Upper lobe of right lung (tissue), 1 donor: ENCODE measurements at regions not wholly inside any gene's neighbourhood (a gene's known extent, or its start where the extent isn't known, plus 50 kb on each side); places are given as distances from the start of the nearest gene placed in this dataset.

ENCODE experiments used
- ATAC-seq: fragments of 200-7000 bp; cut with Tn5 transposase; one replicate; pipeline ENCODE4 v1.9.1; 2020; ENCODE audit warnings: mild to moderate bottlenecking, moderate library complexity
- DNase-seq: peaks from one replicate; pipeline ENCODE4 v3.0.0-alpha.2; 2020
- H3K27ac ChIP-seq: fragments of 200-600 bp; one replicate; pipeline ENCODE4 v1.8.0; 2022
- H3K27me3 ChIP-seq: fragments of 200-600 bp; one replicate; pipeline ENCODE4 v1.8.0; 2022; ENCODE audit warnings: mild to moderate bottlenecking
- H3K36me3 ChIP-seq: fragments of 200-600 bp; one replicate; pipeline ENCODE4 v1.8.0; 2022
- H3K4me1 ChIP-seq: fragments of 200-600 bp; one replicate; pipeline ENCODE4 v1.8.0; 2022
- H3K4me3 ChIP-seq: fragments of 200-600 bp; one replicate; pipeline ENCODE4 v1.8.0; 2022; ENCODE audit warnings: mild to moderate bottlenecking
- H3K9me3 ChIP-seq: fragments of 200-600 bp; one replicate; pipeline ENCODE4 v1.8.0; 2022
- intact Hi-C: fragments of 100-400 bp; cut with DNase I; formaldehyde crosslinking; loops from one replicate; pipeline ENCODE4 v1.11.0; 2022
- TF ChIP-seq, protein P1 (sequence below): fragments of 200-600 bp; IDR thresholded peaks from one replicate; pipeline ENCODE4 v1.8.0; 2022; ENCODE audit warnings: antibody characterized with exemption
- donor health status: DM: no; HTN: yes; CAD: no; lungs with severe emphysema.

DNA sequence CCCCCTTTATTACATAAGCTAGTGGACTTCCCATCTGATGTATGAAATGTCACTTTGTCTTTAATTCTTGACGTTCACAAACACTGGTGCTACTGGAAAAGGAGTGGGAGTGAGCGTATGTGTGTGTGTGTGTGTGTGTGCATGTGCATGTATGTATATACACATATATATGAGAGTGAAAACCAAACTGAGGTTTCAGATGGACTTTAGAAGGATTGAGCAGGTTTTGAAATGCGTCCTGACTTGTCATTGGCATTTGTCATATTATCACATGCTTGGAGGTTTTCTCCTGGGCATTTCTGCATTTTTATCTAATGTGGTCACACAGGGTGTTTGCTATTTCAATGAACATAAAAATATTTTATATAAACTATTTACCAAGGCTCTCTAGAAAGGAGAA is 1085.9 kb downstream of the BCL11B start:
- Histone ChIP-seq H3K27me3 (no peaks in the 10 kb centered on the region), H3K4me1 (no peaks in the 10 kb centered on the region), H3K9me3 (no peaks in the 10 kb centered on the region), H3K4me3 (no peak overlapping the region), H3K36me3 (no peaks in the 10 kb centered on the region), H3K27ac (no peak overlapping the region)
- intact Hi-C loops: no loop called here
- TF ChIP-seq, protein P1, sequence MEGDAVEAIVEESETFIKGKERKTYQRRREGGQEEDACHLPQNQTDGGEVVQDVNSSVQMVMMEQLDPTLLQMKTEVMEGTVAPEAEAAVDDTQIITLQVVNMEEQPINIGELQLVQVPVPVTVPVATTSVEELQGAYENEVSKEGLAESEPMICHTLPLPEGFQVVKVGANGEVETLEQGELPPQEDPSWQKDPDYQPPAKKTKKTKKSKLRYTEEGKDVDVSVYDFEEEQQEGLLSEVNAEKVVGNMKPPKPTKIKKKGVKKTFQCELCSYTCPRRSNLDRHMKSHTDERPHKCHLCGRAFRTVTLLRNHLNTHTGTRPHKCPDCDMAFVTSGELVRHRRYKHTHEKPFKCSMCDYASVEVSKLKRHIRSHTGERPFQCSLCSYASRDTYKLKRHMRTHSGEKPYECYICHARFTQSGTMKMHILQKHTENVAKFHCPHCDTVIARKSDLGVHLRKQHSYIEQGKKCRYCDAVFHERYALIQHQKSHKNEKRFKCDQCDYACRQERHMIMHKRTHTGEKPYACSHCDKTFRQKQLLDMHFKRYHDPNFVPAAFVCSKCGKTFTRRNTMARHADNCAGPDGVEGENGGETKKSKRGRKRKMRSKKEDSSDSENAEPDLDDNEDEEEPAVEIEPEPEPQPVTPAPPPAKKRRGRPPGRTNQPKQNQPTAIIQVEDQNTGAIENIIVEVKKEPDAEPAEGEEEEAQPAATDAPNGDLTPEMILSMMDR: no peak
- DNase-seq (no peak), ATAC-seq (no peak)

DNA sequence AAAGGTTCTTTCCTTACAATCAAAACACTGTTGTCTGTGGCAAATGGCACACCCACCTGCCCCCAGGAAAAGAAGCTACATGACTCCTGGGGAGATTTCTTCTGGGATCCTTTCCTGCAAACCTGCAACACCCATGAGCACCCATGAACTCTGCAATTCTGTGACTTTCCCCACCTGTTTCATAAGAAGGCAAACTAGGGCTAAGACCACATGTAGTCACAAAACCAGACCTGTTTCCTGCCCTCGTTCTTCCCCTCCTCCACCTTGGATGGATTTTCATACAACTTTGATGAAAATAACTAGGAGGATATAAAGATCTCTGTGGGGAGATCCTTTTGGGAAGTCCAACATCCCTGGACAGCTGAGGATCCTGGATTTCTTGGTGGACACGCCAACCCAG is 1084.7 kb downstream of the BCL11B start:
- TF ChIP-seq, protein P1: no peak
- H3K9me3 ChIP-seq: no peaks in the 10 kb centered on the region
- intact Hi-C loops: no loop called here
- H3K4me1 ChIP-seq: no peaks in the 10 kb centered on the region
- H3K4me3 ChIP-seq: no peak overlapping the region
- H3K27me3 ChIP-seq: no peaks in the 10 kb centered on the region
- H3K27ac ChIP-seq: no peak overlapping the region
- DNase-seq: no peak
- no peaks in the 10 kb centered on the region for H3K36me3 ChIP-seq
- ATAC-seq: no peak

DNA sequence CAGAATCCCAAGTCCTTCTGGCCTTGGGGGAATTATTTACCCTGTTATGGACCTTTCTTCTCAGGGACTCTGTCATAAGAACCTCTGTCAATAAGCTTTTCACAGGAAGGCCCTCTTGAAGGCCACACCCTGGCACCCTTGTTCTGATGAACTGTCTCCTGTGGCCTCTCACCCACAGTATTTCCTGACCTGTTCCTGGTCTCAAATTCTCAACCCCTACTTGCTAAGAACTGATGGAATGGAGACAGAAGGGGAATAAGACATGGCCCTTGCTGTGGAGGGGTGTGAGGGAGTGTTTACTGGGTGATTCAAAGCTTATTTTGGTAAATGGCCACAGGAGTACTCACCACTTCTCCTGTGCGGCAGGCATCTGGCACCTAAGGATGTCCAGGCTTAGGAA is 1082.9 kb downstream of the BCL11B start:
- DNase-seq (no peak), ATAC-seq (peak; percentile 77)
- Histone ChIP-seq H3K36me3 (no peaks in the 10 kb centered on the region), H3K9me3 (no peaks in the 10 kb centered on the region), H3K4me1 (no peaks in the 10 kb centered on the region), H3K27me3 (no peaks in the 10 kb centered on the region), H3K4me3 (no peak overlapping the region), H3K27ac (peak overlapping the region; percentile 49)
- intact Hi-C loops: no loop called here
- TF ChIP-seq, protein P1: no peak

DNA sequence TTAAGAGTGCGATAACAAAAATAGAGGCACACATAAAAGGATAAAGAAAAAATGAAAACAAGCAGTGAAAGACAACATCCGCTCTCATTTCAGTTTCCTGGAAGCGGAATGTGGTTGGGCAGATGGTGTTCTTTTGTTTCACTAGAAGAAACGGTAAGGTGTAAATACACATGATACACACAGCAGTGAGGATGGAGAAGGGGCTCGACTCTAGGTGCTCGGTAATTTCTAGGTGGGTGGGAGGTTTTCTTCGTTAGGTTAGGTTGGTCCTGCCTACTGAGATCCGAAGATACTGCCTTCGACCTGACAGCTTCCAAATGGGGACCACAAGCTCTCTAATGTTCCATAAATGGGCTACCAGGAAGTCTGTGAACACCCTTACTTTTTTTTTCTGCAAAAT is 1082.5 kb downstream of the BCL11B start:
- intact Hi-C loops: no loop called here
- Histone ChIP-seq H3K4me3 (no peak overlapping the region), H3K4me1 (no peaks in the 10 kb centered on the region), H3K27me3 (no peaks in the 10 kb centered on the region), H3K27ac (peak overlapping the region; percentile 49), H3K9me3 (no peaks in the 10 kb centered on the region), H3K36me3 (no peaks in the 10 kb centered on the region)
- ATAC-seq: peak; percentile 46
- no peak for DNase-seq
- TF ChIP-seq, protein P1: no peak

DNA sequence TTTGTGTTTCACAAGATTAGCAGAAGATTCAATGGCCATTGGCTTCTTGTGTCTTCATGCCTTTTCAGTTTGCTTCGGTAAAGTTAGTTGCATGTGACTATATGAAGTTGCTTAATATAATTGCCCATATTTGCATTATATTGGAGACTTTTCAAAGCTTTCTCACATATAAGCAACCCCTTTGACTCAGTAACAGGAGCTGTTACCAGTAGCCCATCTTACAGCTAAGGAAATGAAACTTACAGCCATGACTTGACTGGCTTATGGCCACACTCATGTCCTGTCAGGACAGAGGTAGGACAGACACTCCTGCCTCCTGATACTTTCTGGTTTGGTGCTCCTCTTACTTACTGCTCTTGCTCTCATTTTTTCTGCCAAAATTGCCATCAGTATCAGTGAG is 1082.1 kb downstream of the BCL11B start:
- ATAC-seq: no peak
- intact Hi-C loops: no loop called here
- TF ChIP-seq, protein P1: no peak

DNA sequence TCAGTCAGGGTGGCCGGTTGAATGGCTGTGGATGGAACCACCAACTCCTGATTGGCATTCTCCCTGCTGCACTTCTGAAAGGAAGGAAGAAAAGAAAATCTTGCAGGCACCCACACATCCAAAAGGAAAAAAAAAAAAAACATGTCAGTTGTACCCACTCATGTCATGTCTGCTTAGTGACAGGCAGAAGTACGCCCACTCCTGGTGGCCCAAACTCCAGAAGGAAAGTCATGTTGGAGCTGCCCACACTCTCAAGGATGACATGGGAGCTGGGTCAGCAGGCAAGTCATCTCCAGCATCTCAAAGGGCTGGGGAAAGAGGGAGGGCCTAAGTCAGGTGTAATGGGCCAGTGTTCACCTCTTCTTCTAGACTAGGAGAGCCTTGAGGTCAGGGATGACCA is 1079.1 kb downstream of the BCL11B start:
- TF ChIP-seq, protein P1: no peak
- Histone ChIP-seq H3K4me3 (no peak overlapping the region), H3K4me1 (no peaks in the 10 kb centered on the region), H3K9me3 (no peaks in the 10 kb centered on the region), H3K27ac (no peak overlapping the region), H3K27me3 (no peaks in the 10 kb centered on the region), H3K36me3 (no peaks in the 10 kb centered on the region)
- ATAC-seq (no peak), DNase-seq (no peak)
- intact Hi-C loops: no loop called here

More for the DNA sequence above, 1082.1 kb downstream of the BCL11B start:
- Histone ChIP-seq H3K4me3 (no peak overlapping the region), H3K4me1 (no peaks in the 10 kb centered on the region), H3K36me3 (no peaks in the 10 kb centered on the region), H3K27ac (peak overlapping the region; percentile 24), H3K9me3 (no peaks in the 10 kb centered on the region), H3K27me3 (no peaks in the 10 kb centered on the region)
- DNase-seq: no peak
